HEK293 (cell line): ENCODE measurements at regions not wholly inside any gene's neighbourhood (a gene's known extent, or its start where the extent isn't known, plus 50 kb on each side); places are given as distances from the start of the nearest gene placed in this dataset.

Experiments used
- CTCF ChIA-PET: fragments of 350-600 bp; formaldehyde crosslinking; extraction: SDS; loops from one replicate; lab custom pipeline; 2021; ENCODE audit warnings: antibody characterized with exemption; lab: Yijun Ruan, JAX
- POLR2A ChIA-PET: fragments of 300-600 bp; formaldehyde crosslinking; extraction: SDS; loops from one replicate; lab custom pipeline; 2020; ENCODE audit warnings: antibody characterized with exemption, inconsistent platforms; lab: Yijun Ruan, JAX
- H3K27ac ChIP-seq: fragments of 200-500 bp; sonication (Bioruptor generic); 2 replicates; pipeline ENCODE4 v1.5.1; 2014; ENCODE audit warnings: low read depth, low read length, control low read depth, inconsistent platforms; ENCODE audit errors: extremely low read depth
- H3K36me3 ChIP-seq, 2 experiments: fragments of 200-500 bp in 1 of 2; sonication (Bioruptor generic) in 1 of 2; 1 replicate in 1 of 2; 2 replicates in 1 of 2; pipeline ENCODE4 v1.5.1; 2014 to 2017; ENCODE audit warnings: inconsistent platforms in 2 of 2, low read length in 2 of 2; ENCODE audit not compliant: control insufficient read depth in 2 of 2, insufficient read depth in 1 of 2
- H3K4me1 ChIP-seq: fragments of 200-500 bp; sonication (Bioruptor generic); 2 replicates; pipeline ENCODE4 v1.5.1; 2014; ENCODE audit warnings: mild to moderate bottlenecking, low read length, inconsistent platforms; ENCODE audit not compliant: control insufficient read depth, insufficient read depth
- H3K4me3 ChIP-seq: 2 replicates; pipeline ENCODE4 v1.5.1; 2011; ENCODE audit warnings: low read depth, mild to moderate bottlenecking, control low read depth, low read length, moderate library complexity
- H3K9me3 ChIP-seq: fragments of 200-500 bp; sonication (Bioruptor generic); 2 replicates; pipeline ENCODE4 v1.5.1; 2014; ENCODE audit warnings: low read depth, low read length, inconsistent platforms; ENCODE audit not compliant: control insufficient read depth, insufficient read depth
- ATF2 ChIP-seq: fragments of 450-650 bp; formaldehyde crosslinking; IDR thresholded peaks from 2 replicates; pipeline ENCODE4 v1.5.1; 2016; ENCODE audit warnings: missing biosample characterization, missing genetic modification characterization, low read depth
- EGR2 ChIP-seq: fragments of 450-650 bp; formaldehyde crosslinking; IDR thresholded peaks from 2 replicates; pipeline ENCODE4 v1.5.1; 2016; ENCODE audit warnings: low read depth, missing biosample characterization, missing genetic modification characterization
- GLIS1 ChIP-seq: fragments of 450-650 bp; formaldehyde crosslinking; IDR thresholded peaks from 2 replicates; pipeline ENCODE4 v1.5.1; 2016; ENCODE audit warnings: missing biosample characterization, missing genetic modification characterization
- GLIS2 ChIP-seq: fragments of 450-650 bp; formaldehyde crosslinking; IDR thresholded peaks from 2 replicates; pipeline ENCODE4 v1.5.1; 2016; ENCODE audit warnings: missing biosample characterization, missing genetic modification characterization
- INSM2 ChIP-seq: fragments of 450-650 bp; formaldehyde crosslinking; IDR thresholded peaks from 2 replicates; pipeline ENCODE4 v1.5.1; 2016; ENCODE audit warnings: missing biosample characterization, missing genetic modification characterization
- KLF16 ChIP-seq: fragments of 450-650 bp; formaldehyde crosslinking; IDR thresholded peaks from 2 replicates; pipeline ENCODE4 v1.5.1; 2017; ENCODE audit warnings: missing biosample characterization, missing genetic modification characterization
- MEIS1 ChIP-seq: sonication (generic); formaldehyde crosslinking; IDR thresholded peaks from 2 replicates; pipeline ENCODE4 v1.8.1; 2022; ENCODE audit warnings: missing genetic modification reagents, mild to moderate bottlenecking, borderline replicate concordance
- ZBTB6 ChIP-seq: fragments of 450-650 bp; formaldehyde crosslinking; IDR thresholded peaks from 2 replicates; pipeline ENCODE4 v1.5.1; 2017; ENCODE audit warnings: missing biosample characterization, missing genetic modification characterization
- ZIC2 ChIP-seq: fragments of 450-650 bp; formaldehyde crosslinking; IDR thresholded peaks from 2 replicates; pipeline ENCODE4 v1.5.1; 2016; ENCODE audit warnings: missing biosample characterization, missing genetic modification characterization
- ZNF214 ChIP-seq: fragments of 450-650 bp; formaldehyde crosslinking; IDR thresholded peaks from 2 replicates; pipeline ENCODE4 v1.5.1; 2017; ENCODE audit warnings: missing biosample characterization, mild to moderate bottlenecking, missing genetic modification characterization, borderline replicate concordance
- ZNF223 ChIP-seq: fragments of 450-650 bp; formaldehyde crosslinking; IDR thresholded peaks from 2 replicates; pipeline ENCODE4 v1.5.1; 2016; ENCODE audit warnings: missing biosample characterization, missing genetic modification characterization
- ZNF302 ChIP-seq: fragments of 450-650 bp; formaldehyde crosslinking; IDR thresholded peaks from 2 replicates; pipeline ENCODE4 v1.5.1; 2016; ENCODE audit warnings: missing biosample characterization, missing genetic modification characterization, low read depth
- ZNF335 ChIP-seq: fragments of 450-650 bp; formaldehyde crosslinking; conservative IDR thresholded peaks from 2 replicates; pipeline ENCODE4 v1.5.1; 2016; ENCODE audit warnings: missing biosample characterization, missing genetic modification characterization
- ZNF664 ChIP-seq: fragments of 450-650 bp; formaldehyde crosslinking; IDR thresholded peaks from 2 replicates; pipeline ENCODE4 v1.5.1; 2016; ENCODE audit warnings: missing biosample characterization, missing genetic modification characterization

- TF ChIP-seq ZNF302 (tag by site-specific recombination): no peak
- TF ChIP-seq ZIC2 (tag by site-specific recombination): peak; percentile 44; the same call in 1 of the 2 replicates
- peak; percentile 97 for TF ChIP-seq GLIS1 (tag by site-specific recombination)
- TF ChIP-seq, all 188 proteins: peak for 2
- Histone ChIP-seq H3K27ac (no peak overlapping the region), H3K9me3 (no peaks in the 10 kb centered on the region), H3K4me1 (no peaks in the 10 kb centered on the region), H3K4me3 (no peak overlapping the region), H3K36me3 (no peaks in the 10 kb centered on the region)
- CTCF ChIA-PET: interaction anchor here (1.5 kb wide), 1 partner anchor 33 kb away, joined by 5 read pairs; no protein-coding TSS in a partner anchor
- POLR2A ChIA-PET: no interaction called here
Observed at GRCh38 chr1:30265127-30266070, 458.0 kb downstream of the MATN1 start.

- H3K4me1 ChIP-seq: no peaks in the 10 kb centered on the region
- CTCF ChIA-PET: interaction anchor here (1.5 kb wide), 1 partner anchor 32 kb away, joined by 5 read pairs; no protein-coding TSS in a partner anchor
- H3K9me3 ChIP-seq: no peaks in the 10 kb centered on the region
- H3K4me3 ChIP-seq: no peak overlapping the region
- no peak overlapping the region for H3K27ac ChIP-seq
- POLR2A ChIA-PET: no interaction called here
- no peak for TF ChIP-seq ZNF214 (tag by site-specific recombination)
- TF ChIP-seq ATF2 (tag by site-specific recombination): no peak
- no peak for TF ChIP-seq KLF16 (tag by site-specific recombination)
- TF ChIP-seq MEIS1 (CRISPR knock-in tag): no peak
- no peaks in the 10 kb centered on the region for H3K36me3 ChIP-seq
Observed at GRCh38 chr1:30264672-30265025, 458.7 kb downstream of the MATN1 start.

GRCh38 chr1:30263888-30264671 is 459.3 kb downstream of the MATN1 start:
- no peaks in the 10 kb centered on the region for H3K9me3 ChIP-seq
- ChIA-PET POLR2A (no interaction called here), CTCF (interaction anchor here (1.5 kb wide), 1 partner anchor 31 kb away, joined by 5 read pairs; no protein-coding TSS in a partner anchor)
- H3K36me3 ChIP-seq: no peaks in the 10 kb centered on the region
- no peak overlapping the region for H3K4me3 ChIP-seq
- H3K27ac ChIP-seq: no peak overlapping the region
- no peaks in the 10 kb centered on the region for H3K4me1 ChIP-seq
- TF ChIP-seq ZBTB6 (tag by site-specific recombination) (no peak), ZNF223 (tag by site-specific recombination) (no peak), ZIC2 (tag by site-specific recombination) (peak; percentile 59), ZNF664 (no peak), ZNF335 (tag by site-specific recombination) (no peak), INSM2 (tag by site-specific recombination) (no peak), GLIS1 (tag by site-specific recombination) (peak; percentile 84), EGR2 (tag by site-specific recombination) (no peak), GLIS2 (tag by site-specific recombination) (no peak)
- TF ChIP-seq, all 188 proteins: peak for 2
